Endothelial cell of umbilical vein (primary cell): ENCODE measurements at regions not wholly inside any gene's neighbourhood (a gene's known extent, or its start where the extent isn't known, plus 50 kb on each side); places are given as distances from the start of the nearest gene placed in this dataset.

ENCODE experiments used
- BruUV-seq: library from RNA; stranded (reverse); fragments of 400-500 nt; replicated peaks from 2 replicates; lab custom pipeline; 2021; lab: Mats Ljungman, UMichigan
- CTCF ChIA-PET: fragments of 300-600, 350-600 bp; sonication (Branson Sonifier 250); formaldehyde crosslinking; loops from one replicate; lab custom pipeline; 2021; ENCODE audit warnings: antibody characterized with exemption, inconsistent platforms; lab: Charles Lee
- POLR2A ChIA-PET: fragments of 300-600, 350-600 bp; sonication (Branson Sonifier 250); formaldehyde crosslinking; loops from one replicate; lab custom pipeline; 2021; ENCODE audit warnings: antibody characterized with exemption, inconsistent platforms; lab: Charles Lee
- DNase-seq: peaks from one replicate; pipeline ENCODE4 v3.0.0-alpha.2; 2011; ENCODE audit warnings: low read depth, low spot score
- FAIRE-seq: peaks from 2 replicates; lab custom pipeline; 2011; peaks lifted over from hg19 to GRCh38; lab: Jason Lieb, UNC
- H2AFZ ChIP-seq: 2 replicates; pipeline ENCODE4 v1.6.0; 2012; ENCODE audit warnings: low read depth, low read length, control low read depth, inconsistent platforms
- H3K27ac ChIP-seq: 2 replicates; pipeline ENCODE4 v1.5.1; 2011; ENCODE audit warnings: low read depth, mild to moderate bottlenecking, control low read depth, low read length, moderate library complexity; ENCODE audit not compliant: insufficient read depth
- H3K27me3 ChIP-seq, 2 experiments: 2 replicates each; pipeline versions ENCODE4 v1.6.0 to v1.6.1; 2011; ENCODE audit warnings: low read length in 2 of 2, mixed read lengths in 1 of 2; ENCODE audit not compliant: control insufficient read depth in 2 of 2, insufficient read depth in 2 of 2
- H3K36me3 ChIP-seq, 2 experiments: 2 replicates in 1 of 2; 3 replicates in 1 of 2; pipeline ENCODE4 v1.5.1; 2011; ENCODE audit warnings: low read length in 2 of 2, mild to moderate bottlenecking in 1 of 2, moderate library complexity in 1 of 2; ENCODE audit not compliant: control insufficient read depth in 2 of 2, insufficient read depth in 2 of 2; ENCODE audit errors: extremely low read depth in 1 of 2
- H3K4me1 ChIP-seq: 3 replicates; pipeline ENCODE4 v1.5.1; 2011; ENCODE audit warnings: mild to moderate bottlenecking, low read length; ENCODE audit not compliant: control insufficient read depth, insufficient read depth; ENCODE audit errors: extremely low read depth
- H3K4me2 ChIP-seq: 2 replicates; pipeline ENCODE4 v1.6.1; 2011; ENCODE audit warnings: low read length, control low read depth, mixed read lengths; ENCODE audit not compliant: insufficient read depth
- H3K4me3 ChIP-seq, 3 experiments: fragments of 200-600 bp in 1 of 3; sonication (generic), shearing (Covaris generic) in 1 of 3; replicated peaks in 1 of 3; 2 replicates each; pipeline ENCODE4 v1.5.1; 2011 to 2016; ENCODE audit warnings: control low read depth in 3 of 3, low read length in 3 of 3, mild to moderate bottlenecking in 2 of 3, inconsistent platforms in 1 of 3, low read depth in 1 of 3, moderate library complexity in 1 of 3; ENCODE audit not compliant: insufficient read depth in 1 of 3
- H3K79me2 ChIP-seq: 2 replicates; pipeline ENCODE4 v1.6.0; 2012; ENCODE audit warnings: low read length, inconsistent platforms; ENCODE audit not compliant: control insufficient read depth, insufficient read depth
- H3K9ac ChIP-seq: replicated peaks from 2 replicates; pipeline ENCODE3; 2011; ENCODE audit warnings: low read length, control low read depth; ENCODE audit not compliant: insufficient read depth; ENCODE audit errors: extremely low read depth
- H3K9me1 ChIP-seq: replicated peaks from 3 replicates; pipeline ENCODE4 v1.6.0; 2011; ENCODE audit warnings: mild to moderate bottlenecking, low read length; ENCODE audit not compliant: control insufficient read depth, insufficient read depth; ENCODE audit errors: extremely low read depth
- H3K9me3 ChIP-seq: replicated peaks from 2 replicates; pipeline ENCODE4 v1.5.1; 2012; ENCODE audit warnings: low read length, inconsistent platforms; ENCODE audit not compliant: control insufficient read depth, insufficient read depth
- H4K20me1 ChIP-seq: replicated peaks from 2 replicates; pipeline ENCODE3; 2011; ENCODE audit warnings: mild to moderate bottlenecking, low read length; ENCODE audit not compliant: control insufficient read depth, insufficient read depth; ENCODE audit errors: extremely low read depth
- EZH2 ChIP-seq: IDR thresholded peaks from 2 replicates; pipeline ENCODE4 v1.6.1; 2012; ENCODE audit warnings: borderline replicate concordance, low read depth, mild to moderate bottlenecking, moderate library complexity, low read length, inconsistent platforms; ENCODE audit not compliant: severe bottlenecking
- FOS ChIP-seq: IDR thresholded peaks from 2 replicates; pipeline ENCODE4 v1.6.1; 2011; ENCODE audit warnings: mild to moderate bottlenecking, low read length, moderate library complexity, borderline replicate concordance; ENCODE audit not compliant: insufficient read depth
- GATA2 ChIP-seq: IDR thresholded peaks from 2 replicates; pipeline ENCODE4 v1.7.0; 2011; ENCODE audit warnings: low read depth, mild to moderate bottlenecking, moderate library complexity, mixed read lengths, low read length; ENCODE audit not compliant: insufficient read length, insufficient read depth
- JUN ChIP-seq: IDR thresholded peaks from 2 replicates; pipeline ENCODE4 v1.6.1; 2011; ENCODE audit warnings: borderline replicate concordance, low read depth; ENCODE audit not compliant: insufficient read length, insufficient read depth
- MYC ChIP-seq: IDR thresholded peaks from one replicate; pipeline ENCODE4 v1.6.1; 2011; ENCODE audit warnings: mild to moderate bottlenecking, low read depth, low read length
- POLR2A ChIP-seq: IDR thresholded peaks from 2 replicates; pipeline ENCODE4 v1.6.1; 2012; ENCODE audit warnings: low read depth, mild to moderate bottlenecking, control low read depth, low read length
- POLR2AphosphoS5 ChIP-seq: IDR thresholded peaks from 2 replicates; pipeline ENCODE4 v1.6.1; 2012; ENCODE audit warnings: low read depth, mild to moderate bottlenecking, control low read depth, low read length, moderate library complexity; ENCODE audit not compliant: insufficient read depth
- dilution Hi-C: fragments of 300-500 bp; cut with MboI; formaldehyde crosslinking; loops from one replicate; pipeline ENCODE4 v1.15.0; 2019; ENCODE audit warnings: low sequenced_read_pairs; ENCODE audit not compliant: extremely low pct_ligation_motif_present
- intact Hi-C: fragments of 100-400 bp; cut with micrococcal nuclease; formaldehyde crosslinking; loops from one replicate; pipeline ENCODE4 v1.10.0; 2022
- TF ChIP-seq, protein P1 (sequence below), 2 donors: IDR thresholded peaks; 1 replicate in 1 of 2; 2 replicates in 1 of 2; pipeline ENCODE4 v1.5.1; 2011; ENCODE audit warnings: low read length in 2 of 2, mild to moderate bottlenecking in 2 of 2, moderate library complexity in 2 of 2, control low read depth in 1 of 2, inconsistent platforms in 1 of 2, low read depth in 1 of 2; ENCODE audit not compliant: insufficient read depth in 1 of 2; ENCODE audit errors: extremely low read depth in 1 of 2
- TF ChIP-seq, protein P2 (sequence below): IDR thresholded peaks from 2 replicates; pipeline ENCODE4 v1.6.1; 2011; ENCODE audit not compliant: insufficient read depth, insufficient read length

DNA sequence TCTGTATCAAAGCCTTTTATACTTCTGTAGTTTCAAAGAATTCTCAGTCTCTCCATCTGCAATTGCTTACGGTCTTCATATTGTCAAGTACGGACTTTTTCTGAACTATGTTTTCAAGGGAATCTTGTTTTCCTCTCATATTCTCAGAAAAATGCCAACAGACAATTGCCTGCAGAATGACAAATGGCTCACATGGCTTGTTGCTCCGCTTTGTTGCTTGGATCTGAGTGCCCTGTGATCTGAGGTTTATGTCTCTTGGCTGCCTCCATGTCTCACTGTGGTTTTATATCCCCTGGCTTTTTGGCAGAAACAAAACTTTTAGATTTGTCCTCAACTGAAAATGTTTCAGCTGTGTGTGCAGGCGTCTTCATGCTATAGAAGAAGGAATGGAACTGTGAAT is 285.4 kb upstream of the CHD6 start:
- Histone ChIP-seq H3K79me2 (no peaks in the 10 kb centered on the region), H3K9ac (no peak overlapping the region), H2AFZ (no peak overlapping the region), H4K20me1 (no peaks in the 10 kb centered on the region), H3K9me1 (no peaks in the 10 kb centered on the region), H3K27me3 (no peaks in the 10 kb centered on the region), H3K36me3 (no peaks in the 10 kb centered on the region), H3K4me3 (no peak overlapping the region), H3K4me2 (no peak overlapping the region), H3K27ac (no peak overlapping the region), H3K4me1 (no peaks in the 10 kb centered on the region), H3K9me3 (no peaks in the 10 kb centered on the region)
- no TSS peak for BruUV-seq
- FAIRE-seq (no peak), DNase-seq (no peak)
- CTCF ChIA-PET = no interaction called here
- TF ChIP-seq POLR2AphosphoS5 (no peak), POLR2A (no peak), JUN (no peak), FOS (no peak), GATA2 (no peak), EZH2 (no peak), MYC (no peak)
- TF ChIP-seq, protein P1, sequence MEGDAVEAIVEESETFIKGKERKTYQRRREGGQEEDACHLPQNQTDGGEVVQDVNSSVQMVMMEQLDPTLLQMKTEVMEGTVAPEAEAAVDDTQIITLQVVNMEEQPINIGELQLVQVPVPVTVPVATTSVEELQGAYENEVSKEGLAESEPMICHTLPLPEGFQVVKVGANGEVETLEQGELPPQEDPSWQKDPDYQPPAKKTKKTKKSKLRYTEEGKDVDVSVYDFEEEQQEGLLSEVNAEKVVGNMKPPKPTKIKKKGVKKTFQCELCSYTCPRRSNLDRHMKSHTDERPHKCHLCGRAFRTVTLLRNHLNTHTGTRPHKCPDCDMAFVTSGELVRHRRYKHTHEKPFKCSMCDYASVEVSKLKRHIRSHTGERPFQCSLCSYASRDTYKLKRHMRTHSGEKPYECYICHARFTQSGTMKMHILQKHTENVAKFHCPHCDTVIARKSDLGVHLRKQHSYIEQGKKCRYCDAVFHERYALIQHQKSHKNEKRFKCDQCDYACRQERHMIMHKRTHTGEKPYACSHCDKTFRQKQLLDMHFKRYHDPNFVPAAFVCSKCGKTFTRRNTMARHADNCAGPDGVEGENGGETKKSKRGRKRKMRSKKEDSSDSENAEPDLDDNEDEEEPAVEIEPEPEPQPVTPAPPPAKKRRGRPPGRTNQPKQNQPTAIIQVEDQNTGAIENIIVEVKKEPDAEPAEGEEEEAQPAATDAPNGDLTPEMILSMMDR (IDR thresholded peaks at IDR 0.05; ENCODE audit: extremely low read depth in 1 of 2, insufficient read depth in 1 of 2, low read depth in 1 of 2, low read length in 2 of 2) = no peak
- TF ChIP-seq, protein P2, sequence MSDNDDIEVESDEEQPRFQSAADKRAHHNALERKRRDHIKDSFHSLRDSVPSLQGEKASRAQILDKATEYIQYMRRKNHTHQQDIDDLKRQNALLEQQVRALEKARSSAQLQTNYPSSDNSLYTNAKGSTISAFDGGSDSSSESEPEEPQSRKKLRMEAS = no peak
- POLR2A ChIA-PET = no interaction called here
- intact Hi-C loops (no loop called here), dilution Hi-C loops (no loop called here)
